H9 (cell line): ENCODE measurements at regions not wholly inside any gene's neighbourhood (a gene's known extent, or its start where the extent isn't known, plus 50 kb on each side); places are given as distances from the start of the nearest gene placed in this dataset.

Experiments
- DNase-seq: peaks from one replicate; pipeline ENCODE4 v3.0.0-alpha.2; 2017
- H2AFZ ChIP-seq: one replicate; pipeline ENCODE4 v1.6.1; 2013; ENCODE audit warnings: mild to moderate bottlenecking, low read length, control low read depth, moderate library complexity
- H2AK5ac ChIP-seq: 2 replicates; pipeline ENCODE4 v1.6.1; 2013; ENCODE audit warnings: low read length, control low read depth, mixed read lengths; ENCODE audit not compliant: insufficient read length
- H2BK120ac ChIP-seq: one replicate; pipeline ENCODE4 v1.6.1; 2013; ENCODE audit warnings: low read depth, mild to moderate bottlenecking, low read length, control low read depth, inconsistent platforms; ENCODE audit not compliant: poor library complexity, severe bottlenecking
- H2BK12ac ChIP-seq: 2 replicates; pipeline ENCODE4 v1.6.1; 2013; ENCODE audit warnings: low read length, control low read depth, mixed read lengths, low read depth; ENCODE audit not compliant: insufficient read length
- H2BK15ac ChIP-seq: 2 replicates; pipeline ENCODE4 v1.6.1; 2013; ENCODE audit warnings: low read depth, low read length, control low read depth
- H2BK20ac ChIP-seq: one replicate; pipeline ENCODE4 v1.6.1; 2013; ENCODE audit warnings: low read depth, mild to moderate bottlenecking, low read length, control low read depth, inconsistent platforms; ENCODE audit not compliant: poor library complexity, severe bottlenecking
- H2BK5ac ChIP-seq: 2 replicates; pipeline ENCODE4 v1.6.1; 2013; ENCODE audit warnings: low read length, control low read depth, mixed read lengths; ENCODE audit not compliant: insufficient read length
- H3K14ac ChIP-seq: 2 replicates; pipeline ENCODE4 v1.6.1; 2013; ENCODE audit warnings: low read length, control low read depth; ENCODE audit not compliant: insufficient read depth
- H3K18ac ChIP-seq: 2 replicates; pipeline ENCODE4 v1.6.1; 2013; ENCODE audit warnings: low read depth, mild to moderate bottlenecking, mixed read lengths, low read length, control low read depth; ENCODE audit not compliant: insufficient read length
- H3K23ac ChIP-seq: 2 replicates; pipeline ENCODE4 v1.6.1; 2013; ENCODE audit warnings: low read length, control low read depth, mixed read lengths, low read depth; ENCODE audit not compliant: insufficient read length
- H3K23me2 ChIP-seq: 2 replicates; pipeline ENCODE4 v1.6.1; 2013; ENCODE audit warnings: low read depth, mild to moderate bottlenecking, mixed read lengths, low read length, control low read depth; ENCODE audit not compliant: insufficient read length, poor library complexity, severe bottlenecking
- H3K27ac ChIP-seq: 2 replicates; pipeline ENCODE4 v1.5.1; 2013; ENCODE audit warnings: low read length, control low read depth, mixed read lengths, low read depth; ENCODE audit not compliant: insufficient read length
- H3K27me3 ChIP-seq: 2 replicates; pipeline ENCODE4 v1.6.1; 2013; ENCODE audit warnings: low read length, control low read depth, inconsistent platforms; ENCODE audit not compliant: insufficient read depth
- H3K4ac ChIP-seq: 2 replicates; pipeline ENCODE4 v1.6.1; 2013; ENCODE audit warnings: low read depth, mild to moderate bottlenecking, control low read depth, inconsistent platforms, low read length, moderate library complexity
- H3K4me1 ChIP-seq: 2 replicates; pipeline ENCODE4 v1.6.1; 2013; ENCODE audit warnings: low read length, control low read depth, inconsistent platforms; ENCODE audit not compliant: insufficient read depth
- H3K4me2 ChIP-seq: 2 replicates; pipeline ENCODE4 v1.6.1; 2013; ENCODE audit warnings: low read length, control low read depth, mixed read lengths; ENCODE audit not compliant: insufficient read length, insufficient read depth
- H3K56ac ChIP-seq: 2 replicates; pipeline ENCODE4 v1.6.1; 2013; ENCODE audit warnings: low read depth, mild to moderate bottlenecking, mixed read lengths, low read length, control low read depth; ENCODE audit not compliant: insufficient read length
- H3K79me1 ChIP-seq: 2 replicates; pipeline ENCODE4 v1.6.1; 2013; ENCODE audit warnings: low read depth, mild to moderate bottlenecking, moderate library complexity, low read length, control low read depth, inconsistent platforms; ENCODE audit not compliant: insufficient read depth, poor library complexity, severe bottlenecking
- H3K79me2 ChIP-seq: 2 replicates; pipeline ENCODE4 v1.6.1; 2013; ENCODE audit warnings: low read length, control low read depth, inconsistent platforms; ENCODE audit not compliant: insufficient read depth
- H3K9ac ChIP-seq: 2 replicates; pipeline ENCODE4 v1.6.1; 2013; ENCODE audit warnings: low read length, control low read depth, mixed read lengths; ENCODE audit not compliant: insufficient read length; ENCODE audit errors: extremely low read depth
- H3K9me3 ChIP-seq: one replicate; pipeline ENCODE4 v1.6.1; 2013; ENCODE audit warnings: low read depth, low read length, inconsistent platforms; ENCODE audit not compliant: control insufficient read depth
- H3T11ph ChIP-seq: one replicate; pipeline ENCODE4 v1.6.1; 2013; ENCODE audit warnings: mild to moderate bottlenecking, low read length, control low read depth, inconsistent platforms
- H4K20me1 ChIP-seq: one replicate; pipeline ENCODE4 v1.6.1; 2013; ENCODE audit not compliant: control insufficient read depth, insufficient read length, insufficient read depth
- H4K5ac ChIP-seq: 2 replicates; pipeline ENCODE4 v1.6.1; 2013; ENCODE audit warnings: low read depth, mild to moderate bottlenecking, mixed read lengths, low read length, control low read depth; ENCODE audit not compliant: insufficient read length
- H4K8ac ChIP-seq: replicated peaks from 2 replicates; pipeline ENCODE4 v1.6.1; 2013; ENCODE audit warnings: low read length, control low read depth, mixed read lengths, low read depth; ENCODE audit not compliant: insufficient read length
- H4K91ac ChIP-seq: 2 replicates; pipeline ENCODE4 v1.6.1; 2013; ENCODE audit warnings: low read depth, mild to moderate bottlenecking, moderate library complexity, mixed read lengths, low read length, control low read depth; ENCODE audit not compliant: insufficient read length
- H3K27ac Mint-ChIP-seq, 3 experiments: 2 replicates in 2 of 3; 3 replicates in 1 of 3; pipeline ENCODE4 v1.8.0; 2020 to 2021; ENCODE audit warnings: mixed read lengths in 3 of 3, mild to moderate bottlenecking in 1 of 3, moderate library complexity in 1 of 3
- H3K27me3 Mint-ChIP-seq: 2 replicates; pipeline ENCODE4 v1.8.0; 2021; ENCODE audit warnings: low read depth, mild to moderate bottlenecking, moderate library complexity, mixed read lengths
- H3K36me3 Mint-ChIP-seq, 3 experiments: 2 replicates in 2 of 3; 3 replicates in 1 of 3; pipeline ENCODE4 v1.8.0; 2020 to 2021; ENCODE audit warnings: low read depth in 3 of 3, mixed read lengths in 3 of 3; ENCODE audit not compliant: insufficient read depth in 1 of 3
- H3K4me1 Mint-ChIP-seq, 2 experiments: 2 replicates each; pipeline ENCODE4 v1.8.0; 2020; ENCODE audit warnings: mixed read lengths in 2 of 2
- H3K4me3 Mint-ChIP-seq, 2 experiments: 2 replicates in 1 of 2; 3 replicates in 1 of 2; pipeline ENCODE4 v1.8.0; 2020 to 2021; ENCODE audit warnings: mild to moderate bottlenecking in 2 of 2, mixed read lengths in 2 of 2, moderate library complexity in 1 of 2
- H3K9me3 Mint-ChIP-seq, 2 experiments: 2 replicates in 1 of 2; 3 replicates in 1 of 2; pipeline ENCODE4 v1.8.0; 2020; ENCODE audit warnings: mild to moderate bottlenecking in 2 of 2, mixed read lengths in 2 of 2, moderate library complexity in 1 of 2
- CTCF ChIP-seq: fragments of 200-600 bp; sonication (generic); conservative IDR thresholded peaks from 3 replicates; pipeline ENCODE4 v1.8.0; 2021; ENCODE audit warnings: antibody characterized with exemption, mild to moderate bottlenecking
- WGBS: extraction: QIAGEN DNeasy Blood & Tissue Kit; methylation state at CpG from one replicate; pipeline ENCODE4 v1.1.7; 2013; ENCODE audit warnings: missing lambda C conversion rate, low lambda C conversion rate, mixed read lengths; ENCODE audit not compliant: insufficient read length; ENCODE audit errors: extremely low coverage; 5-methylcytosine and 5-hydroxymethylcytosine counted together

- H3K56ac ChIP-seq: no peak overlapping the region
- H3K79me2 ChIP-seq: no peaks in the 10 kb centered on the region
- no peak overlapping the region for H2AK5ac ChIP-seq
- no peak overlapping the region for H2BK15ac ChIP-seq
- H3K9ac ChIP-seq: no peak overlapping the region
- no peak for DNase-seq
- Mint-ChIP-seq H3K4me1 (no peaks in the 10 kb centered on the region), H3K4me3 (no peak overlapping the region), H3K9me3 (peaks cover 4 to 9% of the 10 kb centered on the region in 2 experiments; a peak in 4 of 5 replicates), H3K27ac (no peak overlapping the region), H3K36me3 (no peaks in the 10 kb centered on the region; a peak in 1 of 7 replicates), H3K27me3 (no peaks in the 10 kb centered on the region)
- H3K9me3 ChIP-seq: no peaks in the 10 kb centered on the region
- H2AFZ ChIP-seq: no peak overlapping the region
- H3K23ac ChIP-seq: no peak overlapping the region
- H2BK20ac ChIP-seq: no peak overlapping the region
- WGBS: no CpG with 5 or more reads among the region's 2 CpGs
- H3K4me2 ChIP-seq: no peak overlapping the region
- H2BK12ac ChIP-seq: no peak overlapping the region
- H3K18ac ChIP-seq: no peak overlapping the region
- H2BK120ac ChIP-seq: no peak overlapping the region
- H4K20me1 ChIP-seq: no peaks in the 10 kb centered on the region
- H3K23me2 ChIP-seq: no peaks in the 10 kb centered on the region
- H3K27me3 ChIP-seq: no peaks in the 10 kb centered on the region
- H2BK5ac ChIP-seq: no peak overlapping the region
- no peak overlapping the region for H4K8ac ChIP-seq
- H4K91ac ChIP-seq: no peak overlapping the region
- TF ChIP-seq CTCF: no peak
- H3K14ac ChIP-seq: no peak overlapping the region
- H4K5ac ChIP-seq: no peak overlapping the region
- no peaks in the 10 kb centered on the region for H3K79me1 ChIP-seq
- H3K4me1 ChIP-seq: no peaks in the 10 kb centered on the region
- no peak overlapping the region for H3K4ac ChIP-seq
- H3T11ph ChIP-seq: no peak overlapping the region
- H3K27ac ChIP-seq: no peak overlapping the region
These were observed 645.1 kb downstream of the SLC16A7 start for GRCh38 chr12:60240891-60241290.
